ENCODE measurements at regions not wholly inside any gene's neighbourhood (a gene's known extent, or its start where the extent isn't known, plus 50 kb on each side); places are given as distances from the start of the nearest gene placed in this dataset.

DNA sequence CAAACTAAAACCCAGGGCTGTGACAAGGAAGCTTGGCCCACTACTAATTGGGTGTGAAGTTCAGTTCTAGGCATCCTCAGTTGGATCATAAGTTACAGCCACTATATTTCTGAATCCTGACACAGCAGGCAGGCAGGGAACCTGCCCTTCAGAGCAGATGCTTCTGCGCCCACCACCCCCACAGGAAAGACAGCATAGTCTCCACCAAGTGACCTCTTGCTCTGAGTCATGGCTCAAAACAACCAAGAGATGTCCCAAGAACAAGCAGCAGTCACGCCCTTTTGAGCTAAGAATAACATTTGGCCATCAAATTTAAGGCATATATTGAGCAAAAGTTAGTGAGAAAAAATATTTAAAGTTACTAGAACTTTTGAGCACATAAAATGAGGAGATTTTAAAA lies 170.7 kb upstream of the SMARCAD1 start:
- ATAC-seq (no peak), DNase-seq (ENCODE audit: low spot score) (no peak), FAIRE-seq (no peak)
- no TSS peak for BruUV-seq (replicated peaks)
- H2AFZ ChIP-seq (ENCODE audit: low read length): no peak overlapping the region
- no peak overlapping the region for H3K4me2 ChIP-seq (ENCODE audit: low read depth, low read length)
- ChIA-PET POLR2A (no interaction called here), CTCF (ENCODE audit: low intra/inter-chr PET ratio, low total read pairs) (no interaction called here)
- TF ChIP-seq ZC3H4 (CRISPR knock-in tag; IDR thresholded peaks at IDR 0.05; ENCODE audit: borderline replicate concordance): no peak
- TF ChIP-seq PAX8 (CRISPR knock-in tag; IDR thresholded peaks at IDR 0.05; ENCODE audit: borderline replicate concordance): no peak
- TF ChIP-seq ZNF256 (CRISPR knock-in tag; conservative IDR thresholded peaks at IDR 0.05): no peak
- no peak for TF ChIP-seq SMAD9 (CRISPR knock-in tag; IDR thresholded peaks at IDR 0.05)
- TF ChIP-seq, protein P1, sequence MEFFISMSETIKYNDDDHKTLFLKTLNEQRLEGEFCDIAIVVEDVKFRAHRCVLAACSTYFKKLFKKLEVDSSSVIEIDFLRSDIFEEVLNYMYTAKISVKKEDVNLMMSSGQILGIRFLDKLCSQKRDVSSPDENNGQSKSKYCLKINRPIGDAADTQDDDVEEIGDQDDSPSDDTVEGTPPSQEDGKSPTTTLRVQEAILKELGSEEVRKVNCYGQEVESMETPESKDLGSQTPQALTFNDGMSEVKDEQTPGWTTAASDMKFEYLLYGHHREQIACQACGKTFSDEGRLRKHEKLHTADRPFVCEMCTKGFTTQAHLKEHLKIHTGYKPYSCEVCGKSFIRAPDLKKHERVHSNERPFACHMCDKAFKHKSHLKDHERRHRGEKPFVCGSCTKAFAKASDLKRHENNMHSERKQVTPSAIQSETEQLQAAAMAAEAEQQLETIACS (CRISPR knock-in tag; IDR thresholded peaks at IDR 0.05): no peak
- TF ChIP-seq FOXM1 (CRISPR knock-in tag; IDR thresholded peaks at IDR 0.05): no peak
- TF ChIP-seq, protein P2, sequence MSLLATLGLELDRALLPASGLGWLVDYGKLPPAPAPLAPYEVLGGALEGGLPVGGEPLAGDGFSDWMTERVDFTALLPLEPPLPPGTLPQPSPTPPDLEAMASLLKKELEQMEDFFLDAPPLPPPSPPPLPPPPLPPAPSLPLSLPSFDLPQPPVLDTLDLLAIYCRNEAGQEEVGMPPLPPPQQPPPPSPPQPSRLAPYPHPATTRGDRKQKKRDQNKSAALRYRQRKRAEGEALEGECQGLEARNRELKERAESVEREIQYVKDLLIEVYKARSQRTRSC (CRISPR knock-in tag; IDR thresholded peaks at IDR 0.05; ENCODE audit: low read depth): no peak
- TF ChIP-seq, protein P3, sequence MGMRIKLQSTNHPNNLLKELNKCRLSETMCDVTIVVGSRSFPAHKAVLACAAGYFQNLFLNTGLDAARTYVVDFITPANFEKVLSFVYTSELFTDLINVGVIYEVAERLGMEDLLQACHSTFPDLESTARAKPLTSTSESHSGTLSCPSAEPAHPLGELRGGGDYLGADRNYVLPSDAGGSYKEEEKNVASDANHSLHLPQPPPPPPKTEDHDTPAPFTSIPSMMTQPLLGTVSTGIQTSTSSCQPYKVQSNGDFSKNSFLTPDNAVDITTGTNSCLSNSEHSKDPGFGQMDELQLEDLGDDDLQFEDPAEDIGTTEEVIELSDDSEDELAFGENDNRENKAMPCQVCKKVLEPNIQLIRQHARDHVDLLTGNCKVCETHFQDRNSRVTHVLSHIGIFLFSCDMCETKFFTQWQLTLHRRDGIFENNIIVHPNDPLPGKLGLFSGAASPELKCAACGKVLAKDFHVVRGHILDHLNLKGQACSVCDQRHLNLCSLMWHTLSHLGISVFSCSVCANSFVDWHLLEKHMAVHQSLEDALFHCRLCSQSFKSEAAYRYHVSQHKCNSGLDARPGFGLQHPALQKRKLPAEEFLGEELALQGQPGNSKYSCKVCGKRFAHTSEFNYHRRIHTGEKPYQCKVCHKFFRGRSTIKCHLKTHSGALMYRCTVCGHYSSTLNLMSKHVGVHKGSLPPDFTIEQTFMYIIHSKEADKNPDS (CRISPR knock-in tag; IDR thresholded peaks at IDR 0.05): no peak
- TF ChIP-seq PAWR (CRISPR knock-in tag; IDR thresholded peaks at IDR 0.05; ENCODE audit: borderline replicate concordance): no peak
- WGBS (ENCODE audit: low lambda C conversion rate): 20% methylated on average over 2 of the region's 2 CpGs
- H3K27ac ChIP-seq (ENCODE audit: extremely low read length, insufficient read depth, low read length): no peak overlapping the region
- H3K4me1 ChIP-seq (ENCODE audit: insufficient read depth, low read length): no peaks in the 10 kb centered on the region
- no peaks in the 10 kb centered on the region; a peak in 1 of 5 replicates for H3K27me3 ChIP-seq (ENCODE audit: control insufficient read depth in 1 of 2, insufficient read depth in 2 of 2, low read length in 2 of 2)
- in situ Hi-C loops (cut with HindIII; ENCODE audit: extremely low pct_ligation_motif_present, low pct_unique_long_range_greater_than_20kb): no loop called here
- H4K20me1 ChIP-seq (ENCODE audit: insufficient read depth, low read length): no peaks in the 10 kb centered on the region
- no peaks in the 10 kb centered on the region for H3K9me3 ChIP-seq (ENCODE audit: low read length)
- H3K36me3 ChIP-seq (replicated peaks in 1 of 2; ENCODE audit: control insufficient read depth in 1 of 2, insufficient read depth in 2 of 2, low read length in 2 of 2): no peaks in the 10 kb centered on the region; a peak in 1 of 5 replicates
- intact Hi-C loops (cut with micrococcal nuclease; ENCODE audit: unreplicated experiment): no loop called here
- no peaks in the 10 kb centered on the region for H3K79me2 ChIP-seq (ENCODE audit: insufficient read depth, low read length)
- no peak overlapping the region for H3K4me3 ChIP-seq (replicated peaks in 1 of 3; ENCODE audit: insufficient read depth in 1 of 3, low read depth in 2 of 3, low read length in 3 of 3)
- H3K9ac ChIP-seq (ENCODE audit: insufficient read depth, low read depth, low read length): no peak overlapping the region

Measured in HepG2 (cell line).